GM19438 (cell line): ENCODE measurements at regions not wholly inside any gene's neighbourhood (a gene's known extent, or its start where the extent isn't known, plus 50 kb on each side); places are given as distances from the start of the nearest gene placed in this dataset.

Experiments
- ATAC-seq: cut with Tn5 transposase; IDR thresholded peaks from one replicate; pipeline ENCODE4 v1.9.1; 2021; ENCODE audit warnings: low read depth; ENCODE audit not compliant: unreplicated experiment

DNA sequence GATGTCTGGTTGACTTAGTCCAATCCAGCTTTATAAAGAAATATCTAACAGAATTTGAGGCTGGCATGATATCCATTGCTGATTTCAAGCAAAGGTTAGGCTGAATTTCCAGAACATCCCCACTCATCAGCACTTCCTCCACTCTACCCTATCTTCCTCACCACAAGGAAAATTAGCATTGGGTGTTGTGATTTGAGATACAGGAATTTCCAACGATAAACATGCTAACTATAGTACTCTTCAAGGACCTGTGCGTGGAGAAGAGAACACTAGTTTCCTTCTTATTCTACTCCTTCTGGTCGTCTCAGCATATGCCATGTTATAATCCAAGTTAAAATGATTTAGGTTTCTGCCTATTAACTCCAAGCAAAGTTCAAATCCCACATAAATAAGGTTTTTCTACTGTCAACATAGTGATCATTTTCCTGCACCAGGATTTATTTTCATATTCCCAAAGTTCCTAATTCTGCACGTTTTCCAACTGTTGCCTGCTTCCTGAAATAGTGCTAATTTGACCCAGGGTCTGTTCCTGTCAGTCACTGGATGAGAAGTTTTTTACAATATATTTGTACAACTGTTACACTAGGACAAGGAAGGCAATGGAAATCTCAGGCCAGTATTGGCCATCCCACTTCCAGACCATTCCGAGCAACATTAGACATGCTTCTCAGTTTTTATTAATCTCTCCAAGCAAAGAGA lies 177.6 kb upstream of the EDNRA start:
- no peak for ATAC-seq

DNA sequence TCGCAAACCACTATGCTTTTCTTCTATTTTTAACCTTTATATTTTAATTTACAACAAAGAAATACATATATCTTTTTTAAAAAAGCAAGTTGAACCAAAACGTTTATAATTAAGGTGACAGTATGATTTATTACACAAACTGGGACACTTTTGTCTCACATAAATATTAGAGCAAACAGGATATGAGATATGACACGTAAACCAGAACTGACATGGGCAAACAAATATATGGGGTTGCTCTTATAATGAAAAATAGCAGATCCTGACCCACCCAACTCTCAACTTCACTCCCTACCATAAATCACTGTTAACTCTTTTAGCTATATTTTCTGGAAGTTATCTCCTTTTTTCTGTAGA lies 177.0 kb upstream of the EDNRA start:
- ATAC-seq: no peak

DNA sequence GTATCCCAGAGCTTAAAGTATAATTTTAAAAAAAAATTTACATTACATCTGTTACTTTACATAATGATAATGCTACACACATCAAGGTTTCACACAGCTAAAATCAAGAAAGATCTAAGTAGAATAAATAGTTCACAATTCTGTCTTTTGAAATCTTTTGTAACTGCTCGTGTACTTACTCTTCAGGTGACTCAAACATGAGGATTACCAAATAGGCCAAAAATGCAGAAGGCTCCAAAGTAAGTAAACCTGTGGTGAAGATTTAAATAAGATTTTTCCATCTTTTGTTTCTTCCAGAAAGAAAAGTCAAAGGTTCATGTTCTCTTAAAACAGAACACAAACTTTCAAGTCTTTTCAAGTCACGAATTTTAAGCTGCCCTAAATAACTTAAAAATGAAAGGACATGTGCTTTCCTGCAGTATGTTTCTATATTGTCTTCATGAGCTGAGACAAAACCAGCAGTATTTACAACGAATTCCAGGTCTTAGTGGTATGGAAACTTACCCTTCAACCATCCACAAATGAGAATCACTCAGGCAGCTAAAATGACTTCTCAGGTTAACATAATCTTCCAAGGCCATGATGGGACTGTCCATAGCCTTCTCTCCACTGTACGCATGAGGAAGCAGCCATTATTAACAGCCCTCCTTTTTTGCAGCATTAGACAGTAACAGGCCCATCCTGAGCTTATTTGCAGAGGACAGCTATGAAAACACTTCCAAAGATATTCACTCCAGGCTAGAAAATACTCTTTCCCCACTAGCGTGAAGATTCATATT lies 172.8 kb upstream of the EDNRA start:
- ATAC-seq: no peak

DNA sequence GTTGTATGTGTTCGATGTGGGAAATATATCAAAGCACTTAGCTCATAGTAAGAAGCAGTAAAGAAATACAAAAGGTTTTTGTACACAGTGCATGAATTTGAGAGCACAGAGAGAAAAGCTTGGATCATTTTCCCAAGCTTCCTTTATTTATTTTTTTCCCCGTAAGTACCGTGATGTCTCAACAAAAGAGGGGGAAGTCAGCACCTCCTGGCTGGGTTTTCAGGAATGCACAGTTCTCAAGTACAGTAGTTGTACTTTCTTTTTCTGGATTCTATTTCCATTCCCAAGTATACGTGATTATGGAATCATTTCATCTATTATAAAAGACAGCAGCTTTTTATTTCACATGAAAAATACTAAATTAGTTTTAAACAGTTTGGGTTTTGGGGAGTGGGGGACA lies 171.5 kb upstream of the EDNRA start:
- no peak for ATAC-seq

DNA sequence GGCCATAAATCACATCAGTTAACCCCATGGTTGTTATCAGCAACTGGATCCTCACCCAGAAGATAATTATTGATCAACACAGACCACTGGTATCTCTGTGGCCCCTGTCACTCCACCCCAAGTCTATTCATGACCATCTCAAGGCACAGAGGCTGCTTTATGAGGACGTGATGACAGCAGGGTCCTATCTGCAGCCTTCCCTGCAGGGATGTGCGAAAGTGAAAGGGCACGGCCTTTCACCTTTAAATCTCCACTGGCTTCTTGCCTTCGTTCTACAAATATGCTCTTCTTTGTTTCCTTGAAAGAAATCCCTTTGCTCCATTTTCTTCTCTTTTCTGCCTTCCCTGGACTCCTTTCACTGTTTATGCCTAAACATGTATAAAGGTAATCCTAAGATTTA lies 170.6 kb upstream of the EDNRA start:
- no peak for ATAC-seq

DNA sequence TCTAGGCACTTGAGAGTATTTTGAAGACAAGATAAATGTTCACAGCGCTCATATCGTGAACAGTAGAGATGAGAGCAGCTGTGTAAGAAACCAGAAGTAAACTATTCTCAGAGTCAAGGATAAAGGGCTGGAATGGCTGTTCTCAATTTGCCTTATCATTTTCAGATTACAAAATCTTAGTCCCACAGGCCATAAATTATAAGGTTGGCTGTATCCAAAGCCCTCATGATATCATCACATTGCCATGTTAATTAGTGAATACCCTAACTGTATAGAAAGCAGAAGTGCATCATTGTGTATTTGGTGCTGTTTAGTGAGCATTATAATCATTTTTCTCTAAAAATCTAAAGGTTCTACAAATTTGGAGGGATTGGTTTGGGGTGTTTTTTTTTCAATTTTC lies 168.9 kb upstream of the EDNRA start:
- ATAC-seq: no peak

DNA sequence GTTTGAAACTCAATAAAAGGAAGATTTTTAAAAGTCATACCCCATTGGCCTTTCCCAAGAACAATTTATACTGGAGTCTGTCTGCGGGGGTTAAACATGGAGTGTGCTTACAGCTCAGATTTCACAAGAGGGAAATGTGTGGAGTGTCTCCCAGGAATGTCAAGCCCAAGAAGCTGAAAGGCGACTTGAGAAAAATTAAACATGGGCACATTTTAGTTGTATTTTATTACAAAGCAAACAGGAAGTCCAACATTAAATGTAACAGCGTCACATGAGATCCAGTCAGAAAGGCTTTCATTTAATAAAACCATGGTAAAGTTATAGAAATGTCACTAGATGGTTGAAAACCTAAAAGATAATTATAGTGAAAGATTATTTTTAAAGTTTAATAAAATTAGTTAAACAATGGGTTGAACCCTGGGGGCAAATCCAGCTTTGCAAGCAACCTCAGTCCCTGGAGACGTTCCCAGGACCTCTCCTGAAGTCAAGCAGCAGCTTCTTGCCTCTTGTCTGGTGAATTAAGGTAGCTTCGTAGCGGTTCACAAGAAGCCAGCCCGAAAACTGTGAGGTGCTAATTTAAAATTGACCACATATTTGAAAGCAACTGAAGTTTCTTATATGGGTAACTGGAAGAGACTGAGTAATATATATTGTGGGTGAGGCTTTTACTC lies 168.4 kb upstream of the EDNRA start:
- ATAC-seq: no peak

DNA sequence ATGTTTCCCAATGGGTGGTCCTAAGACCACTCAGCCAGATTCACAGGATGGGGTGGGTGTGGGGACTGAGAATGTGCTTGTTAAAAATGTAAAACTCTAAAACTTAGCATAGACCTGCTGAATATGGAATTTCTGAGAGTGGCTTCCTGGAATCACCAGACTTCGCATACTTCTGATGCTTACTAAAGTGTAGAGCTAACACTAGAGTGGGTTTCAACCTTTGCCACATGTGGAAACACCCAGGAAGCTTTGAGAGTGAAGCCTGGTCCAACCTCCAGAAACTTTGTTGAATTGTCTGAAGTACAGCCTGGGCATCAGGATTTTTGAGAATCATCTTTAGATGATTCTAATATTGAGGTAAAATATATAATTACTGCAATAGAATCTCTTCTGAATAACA lies 167.8 kb upstream of the EDNRA start:
- ATAC-seq: no peak

DNA sequence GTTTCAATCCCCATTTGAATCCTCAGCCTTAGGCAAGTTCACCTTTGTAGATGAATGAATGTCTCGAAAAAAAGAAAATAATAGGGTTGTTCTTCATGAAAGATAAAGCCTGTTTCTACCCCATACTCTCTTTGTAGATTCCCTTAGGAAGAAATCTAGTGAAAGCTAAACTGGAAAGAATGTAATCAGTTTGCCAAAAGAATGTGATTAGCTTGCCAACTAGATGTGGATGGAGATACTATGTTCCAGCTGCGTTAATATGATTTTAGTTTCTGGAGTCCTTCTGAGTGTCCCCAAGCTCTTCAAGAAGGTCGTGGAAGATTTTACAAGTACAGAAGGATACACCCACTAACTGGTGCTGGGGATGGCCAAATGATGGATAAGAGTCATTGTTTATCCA lies 162.3 kb upstream of the EDNRA start:
- no peak for ATAC-seq

DNA sequence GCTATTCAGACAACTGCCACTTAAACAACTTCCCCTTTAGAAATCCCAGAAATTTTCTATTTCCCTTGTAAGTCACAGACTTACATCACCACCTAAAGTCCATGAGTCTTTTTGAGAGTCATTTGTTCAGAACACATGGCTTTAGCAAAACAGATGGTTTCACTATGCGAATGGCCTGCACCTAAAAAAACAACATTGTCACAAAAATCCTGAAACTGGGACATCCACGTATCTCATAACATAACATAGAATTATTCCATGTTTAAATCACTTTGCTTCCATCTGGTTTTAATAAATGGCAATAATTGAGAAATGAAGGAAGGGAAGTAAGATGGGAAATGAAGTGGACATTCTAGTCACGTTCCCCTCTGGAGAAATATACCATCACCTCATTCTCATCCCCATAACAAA lies 155.3 kb upstream of the EDNRA start:
- ATAC-seq: no peak

DNA sequence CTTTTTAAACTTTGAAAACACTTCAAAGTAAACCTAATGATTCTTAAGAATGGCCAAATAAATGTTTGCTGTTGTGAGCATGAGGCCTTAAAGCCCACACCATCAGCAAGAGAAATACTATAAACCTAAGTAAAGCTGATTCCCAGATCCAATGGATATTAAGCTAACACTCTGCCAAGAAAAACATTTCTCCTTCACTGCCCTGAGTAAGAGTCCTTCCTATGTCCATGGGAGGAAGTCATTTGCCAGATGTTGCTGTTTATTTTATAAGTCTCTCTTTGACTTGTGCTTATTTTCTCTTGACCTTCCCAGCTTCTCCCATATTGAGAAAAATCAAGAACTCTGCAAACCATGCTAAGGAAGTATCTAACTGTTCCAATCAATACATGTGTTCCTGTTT lies 154.3 kb upstream of the EDNRA start:
- no peak for ATAC-seq

DNA sequence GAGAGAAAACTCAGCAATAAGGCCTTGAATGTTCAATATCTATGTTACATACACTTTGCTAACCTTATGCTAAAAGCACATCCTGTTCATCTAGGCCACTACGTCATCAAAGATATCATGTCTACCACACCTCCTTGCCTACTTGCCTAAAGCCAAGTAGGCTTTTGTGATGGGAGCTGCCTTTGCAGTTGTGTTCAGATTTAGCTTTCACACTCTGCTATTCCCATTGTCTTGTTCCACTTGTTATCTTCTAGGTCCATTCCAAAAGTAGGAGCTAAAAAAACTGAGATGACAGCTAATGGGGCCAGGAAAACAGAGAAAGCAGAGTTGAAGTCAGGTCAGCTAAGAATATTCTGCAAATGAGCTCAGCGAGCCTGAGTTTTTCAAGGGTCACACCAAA lies 153.6 kb upstream of the EDNRA start:
- ATAC-seq: no peak

DNA sequence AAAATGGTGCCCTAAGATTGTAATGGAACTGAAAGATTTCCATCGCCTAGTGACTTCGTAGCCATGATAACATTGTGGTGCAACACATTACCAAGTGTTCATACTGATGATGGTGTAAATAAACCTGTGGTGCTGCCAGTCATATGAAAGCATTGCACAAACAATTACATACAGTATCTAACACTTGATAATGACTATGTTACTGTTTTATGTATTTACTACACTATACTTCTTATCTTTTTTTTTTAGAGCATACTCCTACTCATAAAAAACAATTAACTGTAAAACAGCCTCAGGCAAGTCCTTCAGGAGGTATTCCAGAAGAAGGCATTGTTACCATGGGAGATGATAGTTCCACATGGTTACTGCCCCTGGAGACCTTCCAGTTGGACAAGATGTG lies 152.7 kb upstream of the EDNRA start:
- no peak for ATAC-seq

DNA sequence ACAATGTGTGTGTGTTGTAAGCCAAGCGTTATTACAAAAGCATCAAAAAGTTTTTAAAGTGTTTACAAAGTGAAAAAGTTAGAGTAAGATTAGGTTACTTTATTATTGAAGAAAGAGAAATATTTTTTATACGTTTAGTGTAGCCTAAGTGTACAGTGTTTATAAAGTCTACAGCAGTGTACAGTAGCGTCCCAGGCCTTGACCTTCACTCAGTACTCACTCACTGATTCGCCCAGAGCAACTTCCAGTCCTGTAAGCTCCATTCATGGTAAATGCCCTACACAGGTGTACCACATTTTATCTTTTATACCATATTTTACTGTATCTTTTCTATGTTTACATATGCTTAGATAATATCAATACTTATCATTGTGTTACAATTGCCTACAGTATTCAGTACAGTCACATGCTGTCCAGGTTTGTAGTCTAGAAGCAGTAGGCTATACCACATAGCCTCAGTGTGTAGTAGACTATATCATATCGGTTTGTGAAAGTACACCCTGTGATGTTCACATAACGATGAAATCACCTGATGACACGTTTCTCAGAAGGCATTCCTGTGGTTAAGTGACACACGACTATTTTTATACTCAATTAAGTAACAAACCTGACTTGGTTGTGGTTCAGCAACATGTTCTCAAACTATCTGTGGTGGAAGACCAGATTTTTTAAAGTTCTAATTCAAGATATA lies 152.0 kb upstream of the EDNRA start:
- ATAC-seq: no peak

DNA sequence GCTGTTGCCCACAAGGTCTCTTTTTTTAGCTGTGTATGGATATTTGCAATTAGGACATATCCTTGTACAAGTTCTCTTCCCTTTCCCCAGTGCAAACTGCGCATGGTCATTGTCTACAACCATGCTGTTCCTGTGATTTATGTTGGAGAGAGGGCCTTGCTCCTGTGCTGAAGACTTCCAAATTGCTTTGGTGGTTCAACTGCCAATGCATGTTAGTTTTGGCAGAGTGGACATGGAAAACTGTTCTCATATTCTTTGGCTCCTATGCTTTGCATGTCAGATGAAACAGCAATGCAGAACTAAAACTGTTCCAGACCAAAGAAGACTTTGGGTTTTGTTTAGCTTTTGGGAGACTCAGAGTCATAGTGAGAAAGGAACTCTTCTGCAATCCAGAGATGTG lies 148.8 kb upstream of the EDNRA start:
- no peak for ATAC-seq

DNA sequence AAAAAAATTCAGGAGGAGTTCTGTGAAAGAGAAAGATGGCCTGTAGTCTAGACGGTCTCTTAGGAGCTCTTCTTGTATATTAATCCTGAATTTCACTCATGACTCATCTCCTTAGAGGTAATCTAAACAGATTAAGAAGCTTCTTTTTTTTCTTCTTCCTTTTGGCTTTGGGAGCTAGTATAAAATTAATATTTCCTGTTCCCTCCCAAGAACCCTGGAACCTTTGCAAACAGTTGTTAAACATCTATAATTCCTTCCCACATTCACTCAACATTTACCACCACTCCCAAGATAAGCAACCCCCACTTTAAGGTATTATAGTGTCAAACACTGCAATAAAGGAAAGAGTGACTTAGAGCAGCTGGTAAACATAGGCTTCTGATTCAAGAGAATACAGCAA lies 146.4 kb upstream of the EDNRA start:
- no peak for ATAC-seq

DNA sequence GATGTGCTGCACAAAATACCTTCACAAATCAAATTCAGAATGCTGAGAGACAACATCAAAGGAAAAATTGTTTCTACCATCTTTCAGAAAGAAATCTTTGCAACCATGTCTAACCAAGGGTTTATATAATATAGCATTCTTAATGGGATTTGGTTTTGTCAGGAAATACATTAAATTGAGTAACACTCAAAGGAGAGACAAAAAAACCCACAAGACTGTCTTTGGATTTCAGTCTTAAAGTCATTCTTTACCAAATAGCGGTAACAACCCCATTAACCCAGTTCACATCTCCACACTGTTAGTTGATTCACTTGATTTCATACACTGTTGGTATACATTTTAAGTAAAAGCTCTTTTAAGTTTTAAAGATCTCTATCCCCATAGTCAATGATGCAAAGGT lies 145.7 kb upstream of the EDNRA start:
- ATAC-seq: no peak

DNA sequence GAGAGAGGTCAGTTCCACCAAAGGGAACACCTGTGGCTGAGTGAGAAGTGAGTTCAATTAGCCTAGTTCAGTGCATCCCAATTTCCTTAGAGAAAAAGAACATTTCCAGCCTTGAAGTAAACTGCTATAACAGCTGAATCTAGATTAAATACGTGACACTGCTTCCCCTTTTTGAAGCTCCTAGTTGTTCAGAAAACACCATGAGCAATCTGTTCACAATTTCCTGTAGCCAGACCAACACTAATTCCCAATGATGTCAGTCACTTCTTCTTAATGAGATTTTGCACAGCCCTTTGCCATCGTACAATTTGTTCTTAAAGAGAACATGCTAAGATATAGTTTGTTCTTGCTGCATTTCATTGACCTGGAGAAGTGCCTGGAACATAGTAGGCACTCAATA lies 144.6 kb upstream of the EDNRA start:
- ATAC-seq: no peak

DNA sequence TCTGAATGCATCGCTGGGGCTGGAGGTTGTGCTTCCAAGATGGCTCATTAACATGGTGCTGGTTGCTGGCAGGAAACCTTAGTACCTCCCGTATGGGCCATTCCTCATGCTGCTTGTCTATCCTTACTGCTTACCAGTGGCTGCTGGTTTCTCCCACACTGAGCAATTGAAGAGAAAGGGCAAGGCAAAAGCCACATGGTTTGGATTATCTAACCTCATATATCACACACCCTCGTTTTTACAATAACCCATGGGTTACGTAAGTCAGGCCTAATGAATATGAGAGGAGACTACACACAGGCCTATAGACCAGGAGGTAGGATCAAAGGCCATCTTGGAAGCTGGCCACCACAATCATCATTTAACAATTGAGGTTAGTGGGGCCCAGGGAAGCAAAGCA lies 141.8 kb upstream of the EDNRA start:
- no peak for ATAC-seq

DNA sequence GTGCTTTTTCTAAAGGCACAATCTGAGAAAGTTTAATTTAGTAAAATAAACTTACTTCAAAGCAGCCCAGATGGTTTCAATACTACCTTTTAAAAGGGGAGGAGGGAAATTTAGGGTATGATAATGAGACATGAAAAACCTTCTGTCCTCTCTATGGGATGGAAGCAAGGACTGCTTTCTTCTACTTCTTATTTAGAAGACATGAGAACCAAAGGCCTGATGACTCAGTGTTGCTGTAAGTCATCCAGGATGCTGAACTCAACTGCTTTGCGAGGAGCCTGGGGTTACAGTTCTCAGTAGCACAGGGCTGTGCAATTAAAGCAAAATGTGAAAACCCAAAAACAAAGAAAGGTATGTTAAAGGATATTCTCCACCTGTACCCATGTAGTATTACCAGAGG lies 140.8 kb upstream of the EDNRA start:
- ATAC-seq: no peak

DNA sequence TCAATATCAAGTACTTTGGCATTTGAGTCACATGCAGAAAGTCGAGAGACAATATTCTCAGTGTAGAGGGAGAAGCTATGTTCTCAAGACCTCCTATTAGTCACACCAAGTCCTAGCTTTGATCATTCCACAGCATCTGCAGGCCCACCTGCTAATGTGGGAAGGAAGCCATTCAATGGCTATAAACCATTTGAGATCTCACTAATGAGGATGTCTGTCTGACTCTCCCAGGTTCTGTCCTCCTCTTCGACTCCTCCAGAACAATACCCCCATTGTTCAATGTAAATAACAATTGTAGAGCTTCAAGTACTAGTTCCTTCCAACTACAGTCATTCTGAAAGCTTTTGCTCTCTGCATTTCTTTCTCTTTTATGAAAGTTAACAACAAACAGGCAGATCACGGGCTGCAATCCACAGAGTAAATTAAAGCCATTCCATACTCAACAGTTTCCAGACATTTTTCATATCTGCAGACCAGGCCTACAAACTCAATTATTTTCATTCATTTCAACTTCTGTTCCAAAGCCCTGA lies 140.2 kb upstream of the EDNRA start:
- no peak for ATAC-seq
